CD8-positive, alpha-beta memory T cell (primary cell): ENCODE measurements at regions not wholly inside any gene's neighbourhood (a gene's known extent, or its start where the extent isn't known, plus 50 kb on each side); places are given as distances from the start of the nearest gene placed in this dataset.
"Not testable (repeated sequence)": the region's sequence is repeated elsewhere in the genome, so short reads cannot be mapped to it uniquely, and the experiment has no call there.

Experiments used
- CTCF ChIA-PET: fragments of 350-600 bp; sonication (Branson Sonifier 250); formaldehyde crosslinking; loops from one replicate; lab custom pipeline; 2021; ENCODE audit warnings: antibody characterized with exemption; lab: Charles Lee
- POLR2A ChIA-PET: fragments of 350-600 bp; sonication (Branson Sonifier 250); formaldehyde crosslinking; loops from one replicate; lab custom pipeline; 2021; ENCODE audit warnings: antibody characterized with exemption; lab: Charles Lee
- DNase-seq, 5 donors: peaks; one replicate each; pipeline versions ENCODE4 v3.0.0 to v3.0.0-alpha.2; 2020 to 2022; ENCODE audit warnings: mixed read lengths in 1 of 5
- H3K27ac ChIP-seq: one replicate; pipeline ENCODE4 v1.7.0; 2013; ENCODE audit warnings: low read depth, mild to moderate bottlenecking, low read length, moderate library complexity
- H3K27me3 ChIP-seq: 2 replicates; pipeline ENCODE4 v1.7.0; 2013; ENCODE audit warnings: low read length, mild to moderate bottlenecking; ENCODE audit not compliant: insufficient read depth, poor library complexity, severe bottlenecking
- H3K36me3 ChIP-seq: 2 replicates; pipeline ENCODE4 v1.7.0; 2013; ENCODE audit warnings: mild to moderate bottlenecking, low read length, moderate library complexity; ENCODE audit not compliant: insufficient read depth
- H3K4me1 ChIP-seq: 2 replicates; pipeline ENCODE4 v1.7.0; 2013; ENCODE audit warnings: mild to moderate bottlenecking, low read length, moderate library complexity; ENCODE audit not compliant: insufficient read depth
- H3K4me3 ChIP-seq: 2 replicates; pipeline ENCODE4 v1.7.0; 2013; ENCODE audit warnings: mild to moderate bottlenecking, low read length
- H3K9me3 ChIP-seq: 2 replicates; pipeline ENCODE4 v1.7.0; 2013; ENCODE audit warnings: mild to moderate bottlenecking, low read length
- H3K27ac Mint-ChIP-seq, 8 donors: one replicate each; pipeline ENCODE4 v1.8.0; 2020 to 2021; ENCODE audit warnings: mixed read lengths in 8 of 8, mild to moderate bottlenecking in 6 of 8, inconsistent platforms in 3 of 8, moderate library complexity in 3 of 8
- H3K27me3 Mint-ChIP-seq, 2 donors: one replicate each; pipeline ENCODE4 v1.8.0; 2020 to 2021; ENCODE audit warnings: mixed read lengths in 2 of 2, mild to moderate bottlenecking in 1 of 2, moderate library complexity in 1 of 2
- H3K36me3 Mint-ChIP-seq, 3 donors: one replicate each; pipeline ENCODE4 v1.8.0; 2020 to 2021; ENCODE audit warnings: mixed read lengths in 3 of 3, inconsistent platforms in 1 of 3, mild to moderate bottlenecking in 1 of 3
- H3K4me1 Mint-ChIP-seq, 3 donors: one replicate each; pipeline ENCODE4 v1.8.0; 2020 to 2021; ENCODE audit warnings: mixed read lengths in 3 of 3, inconsistent platforms in 1 of 3, mild to moderate bottlenecking in 1 of 3
- H3K4me3 Mint-ChIP-seq, 7 donors: one replicate each; pipeline ENCODE4 v1.8.0; 2020 to 2021; ENCODE audit warnings: mixed read lengths in 7 of 7, mild to moderate bottlenecking in 6 of 7, moderate library complexity in 4 of 7, inconsistent platforms in 2 of 7
- H3K9me3 Mint-ChIP-seq, 5 donors: one replicate each; pipeline ENCODE4 v1.8.0; 2020 to 2022; ENCODE audit warnings: mixed read lengths in 5 of 5, mild to moderate bottlenecking in 3 of 5, moderate library complexity in 2 of 5, inconsistent platforms in 1 of 5

- Mint-ChIP-seq H3K27me3 (peaks cover 2 to 12% of the 10 kb centered on the region in 2 donors), H3K4me1 (peaks cover 52 to 55% (median 55%) of the 10 kb centered on the region in 3 donors), H3K4me3 (peak overlapping the region in 2 of 7 donors; percentile 15 to 73), H3K27ac (peak overlapping the region in 1 of 8 donors; percentile 41)
- H3K36me3 ChIP-seq, H3K9me3 Mint-ChIP-seq, H3K36me3 Mint-ChIP-seq, H3K27me3 ChIP-seq, H3K4me3 ChIP-seq, POLR2A ChIA-PET, H3K27ac ChIP-seq, H3K9me3 ChIP-seq, DNase-seq, CTCF ChIA-PET: not testable (repeated sequence)
- H3K4me1 ChIP-seq, result peaks cover 37% of the 10 kb centered on the region
Observed at GRCh38 chr15:22256389-22257046, 176.2 kb downstream of the OR4M2 start.

DNA sequence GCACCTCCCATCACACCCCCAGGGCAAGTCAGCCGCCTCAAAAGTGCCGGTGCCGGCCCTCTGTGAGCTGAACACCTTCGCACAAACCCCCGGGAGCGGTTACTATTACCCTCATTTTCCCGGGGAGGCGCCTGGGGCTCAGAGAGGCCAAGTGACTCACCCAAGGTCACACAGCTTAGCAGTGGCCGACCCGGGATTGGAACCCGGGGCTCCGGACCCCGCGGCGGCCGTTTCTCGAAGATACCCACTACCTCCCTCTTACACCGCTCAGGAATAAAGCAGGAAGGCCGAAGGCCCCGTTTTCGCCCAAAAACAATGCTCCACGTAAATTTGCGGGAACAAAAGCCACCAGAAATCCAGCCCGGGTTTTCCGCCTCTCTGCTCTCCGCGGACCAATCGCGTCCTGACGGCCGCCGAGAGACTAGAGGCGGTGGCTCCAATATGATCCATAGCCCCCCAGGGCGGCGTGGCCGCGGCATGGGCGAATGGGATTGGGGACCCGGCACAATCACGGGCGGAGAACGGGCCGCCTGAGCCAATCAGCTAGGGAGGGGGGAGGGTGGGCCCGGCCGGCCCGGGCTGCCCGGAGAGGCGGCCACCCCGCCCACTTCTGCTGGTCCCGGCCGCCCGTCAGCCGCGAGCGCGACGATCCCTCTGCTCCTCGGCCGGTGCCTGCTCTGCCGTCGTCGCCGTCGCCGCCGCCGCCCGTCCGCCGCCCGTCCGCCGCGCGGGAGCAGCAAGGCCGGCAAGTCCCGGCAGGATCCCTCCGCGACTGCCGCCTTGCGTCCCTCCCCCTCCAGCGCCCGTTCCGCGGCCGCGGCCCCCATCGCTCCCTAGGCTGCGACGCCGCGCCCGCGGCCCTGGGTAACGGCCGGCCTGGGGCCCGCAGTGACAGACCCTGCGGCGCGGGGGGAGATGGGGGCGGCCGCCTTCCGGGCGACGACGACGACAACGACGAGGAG, 177.0 kb downstream of the OR4M2 start:
- POLR2A ChIA-PET, result no interaction called here
- Mint-ChIP-seq H3K27ac (peak overlapping the region in 1 of 8 donors; percentile 45), H3K4me3 (peak overlapping the region in 2 of 7 donors; percentile 47 to 73), H3K9me3 (no peaks in the 10 kb centered on the region), H3K4me1 (peaks cover 49 to 53% (median 50%) of the 10 kb centered on the region in 3 donors), H3K27me3 (peaks cover 2 to 12% of the 10 kb centered on the region in 2 donors), H3K36me3 (no peaks in the 10 kb centered on the region)
- Histone ChIP-seq H3K4me1 (peaks cover 37% of the 10 kb centered on the region), H3K36me3 (no peaks in the 10 kb centered on the region), H3K9me3 (no peaks in the 10 kb centered on the region), H3K4me3 (no peak overlapping the region), H3K27ac (no peak overlapping the region), H3K27me3 (no peaks in the 10 kb centered on the region)
- CTCF ChIA-PET, result no interaction called here
- DNase-seq, result peak in 2 of 5 donors; percentile 49 to 53

- H3K4me1 ChIP-seq, result peaks cover 37% of the 10 kb centered on the region
- no peak overlapping the region for H3K4me3 ChIP-seq
- POLR2A ChIA-PET, result no interaction called here
- H3K9me3 ChIP-seq, result no peaks in the 10 kb centered on the region
- CTCF ChIA-PET, result no interaction called here
- Mint-ChIP-seq H3K4me3 (peak overlapping the region in 1 of 7 donors; percentile 62), H3K36me3 (no peaks in the 10 kb centered on the region), H3K9me3 (no peaks in the 10 kb centered on the region), H3K4me1 (peaks cover 46 to 51% (median 46%) of the 10 kb centered on the region in 3 donors), H3K27me3 (peaks cover 2 to 12% of the 10 kb centered on the region in 2 donors), H3K27ac (peak overlapping the region in 1 of 8 donors; percentile 78)
- no peaks in the 10 kb centered on the region for H3K36me3 ChIP-seq
- no peak overlapping the region for H3K27ac ChIP-seq
- DNase-seq, result no peak
- H3K27me3 ChIP-seq, result no peaks in the 10 kb centered on the region
Observed at GRCh38 chr15:22258009-22258397, 177.7 kb downstream of the OR4M2 start.

- H3K9me3 Mint-ChIP-seq, result no peaks in the 10 kb centered on the region
- peak in 1 of 5 donors; percentile 47 for DNase-seq
- Histone ChIP-seq H3K36me3 (no peaks in the 10 kb centered on the region), H3K4me3 (no peak overlapping the region), H3K27me3 (no peaks in the 10 kb centered on the region), H3K4me1 (peaks cover 37% of the 10 kb centered on the region), H3K9me3 (no peaks in the 10 kb centered on the region), H3K27ac (no peak overlapping the region)
- peak overlapping the region in 1 of 7 donors; percentile 62 for H3K4me3 Mint-ChIP-seq
- CTCF ChIA-PET, result no interaction called here
- no peaks in the 10 kb centered on the region for H3K36me3 Mint-ChIP-seq
- H3K4me1 Mint-ChIP-seq, result peaks cover 40 to 46% (median 40%) of the 10 kb centered on the region in 3 donors
- H3K27me3 Mint-ChIP-seq, result peaks cover 2 to 12% of the 10 kb centered on the region in 2 donors
- POLR2A ChIA-PET, result no interaction called here
- peak overlapping the region in 1 of 8 donors; percentile 78 for H3K27ac Mint-ChIP-seq
Observed at GRCh38 chr15:22258398-22259150, 178.2 kb downstream of the OR4M2 start.

DNA sequence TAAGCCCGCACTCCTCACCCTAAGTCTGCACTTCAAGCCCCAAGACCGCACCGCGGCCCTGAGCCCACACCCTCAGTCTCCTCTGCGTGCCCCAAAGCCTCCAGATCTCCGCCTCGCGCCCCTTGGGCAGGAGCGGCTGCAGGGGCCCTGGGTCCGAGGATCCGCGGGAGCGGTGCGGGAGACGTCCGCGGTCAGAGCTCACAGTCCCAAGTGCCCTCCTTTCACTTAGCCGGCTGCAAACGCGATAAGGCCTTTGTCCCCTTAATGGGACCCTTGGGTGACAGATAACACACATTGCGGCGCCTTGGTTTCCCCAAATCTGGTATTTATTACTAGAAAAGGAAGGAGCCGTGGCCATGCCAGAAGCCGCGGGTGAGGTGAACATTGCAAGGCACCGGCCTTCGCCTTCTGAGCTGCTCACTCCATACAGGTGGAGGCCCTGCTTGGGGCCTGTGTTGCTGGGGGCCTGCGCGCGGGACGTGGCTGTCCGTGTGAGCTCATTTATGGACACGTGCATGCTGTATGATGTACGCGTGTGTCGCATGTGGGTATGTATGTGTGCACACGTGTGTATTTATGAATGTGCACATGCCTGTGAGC, 178.9 kb downstream of the OR4M2 start:
- DNase-seq, H3K27me3 ChIP-seq, H3K9me3 ChIP-seq, CTCF ChIA-PET, H3K4me3 ChIP-seq, H3K36me3 ChIP-seq, H3K36me3 Mint-ChIP-seq, H3K9me3 Mint-ChIP-seq, POLR2A ChIA-PET, H3K27ac ChIP-seq: not testable (repeated sequence)
- Mint-ChIP-seq H3K27ac (peak overlapping the region in 4 of 8 donors; percentile 23 to 61 (median 59)), H3K4me1 (peaks cover 33 to 39% (median 34%) of the 10 kb centered on the region in 3 donors), H3K27me3 (peaks cover 2 to 12% of the 10 kb centered on the region in 2 donors), H3K4me3 (peak overlapping the region in 4 of 7 donors; percentile 39 to 68 (median 60))
- H3K4me1 ChIP-seq, result peaks cover 36% of the 10 kb centered on the region

GRCh38 chr15:22259881-22260421, 179.6 kb downstream of the OR4M2 start:
- H3K9me3 Mint-ChIP-seq, result no peaks in the 10 kb centered on the region
- peak overlapping the region in 7 of 8 donors; percentile 48 to 89 (median 61) for H3K27ac Mint-ChIP-seq
- no peaks in the 10 kb centered on the region for H3K27me3 ChIP-seq
- H3K9me3 ChIP-seq, result no peaks in the 10 kb centered on the region
- CTCF ChIA-PET, result interaction anchor here (0.7 kb wide), 1 partner anchor 10 kb away, joined by 3 read pairs; no protein-coding TSS in a partner anchor
- DNase-seq, result peak in 1 of 5 donors; percentile 62
- POLR2A ChIA-PET, result no interaction called here
- H3K27ac ChIP-seq, result no peak overlapping the region
- peaks cover 2 to 12% of the 10 kb centered on the region in 2 donors for H3K27me3 Mint-ChIP-seq
- no peaks in the 10 kb centered on the region for H3K36me3 ChIP-seq
- H3K4me1 ChIP-seq, result peaks cover 37% of the 10 kb centered on the region
- H3K4me3 Mint-ChIP-seq, result peak overlapping the region; percentile 4 to 68 (median 57)
- no peaks in the 10 kb centered on the region for H3K36me3 Mint-ChIP-seq
- peaks cover 26 to 32% (median 27%) of the 10 kb centered on the region in 3 donors for H3K4me1 Mint-ChIP-seq
- H3K4me3 ChIP-seq, result peak overlapping the region; percentile 27

GRCh38 chr15:22262613-22263020, 182.3 kb downstream of the OR4M2 start:
- H3K27me3 ChIP-seq, result no peaks in the 10 kb centered on the region
- CTCF ChIA-PET, result no interaction called here
- H3K36me3 ChIP-seq, result no peaks in the 10 kb centered on the region
- no peak overlapping the region for H3K27ac ChIP-seq
- Mint-ChIP-seq H3K4me1 (peaks cover 22 to 23% (median 23%) of the 10 kb centered on the region in 3 donors), H3K36me3 (no peaks in the 10 kb centered on the region), H3K9me3 (no peaks in the 10 kb centered on the region), H3K27me3 (peaks cover 0 to 7% of the 10 kb centered on the region in 2 donors), H3K27ac (no peak overlapping the region), H3K4me3 (no peak overlapping the region)
- peak in 3 of 5 donors; percentile 40 to 53 (median 50) for DNase-seq
- peaks cover 47% of the 10 kb centered on the region for H3K4me1 ChIP-seq
- no peak overlapping the region for H3K4me3 ChIP-seq
- POLR2A ChIA-PET, result no interaction called here
- no peaks in the 10 kb centered on the region for H3K9me3 ChIP-seq
